Small intestine (tissue), 7 donors: ENCODE measurements at regions not wholly inside any gene's neighbourhood (a gene's known extent, or its start where the extent isn't known, plus 50 kb on each side); places are given as distances from the start of the nearest gene placed in this dataset.

ENCODE experiments used
- DNase-seq, 2 donors: peaks; one replicate each; pipeline versions ENCODE4 v3.0.0 to v3.0.0-alpha.2; 2013
- FAIRE-seq: peaks from 2 replicates; lab custom pipeline; 2012; peaks lifted over from hg19 to GRCh38; lab: Jason Lieb, UNC
- H3K27ac ChIP-seq, 3 donors: one replicate each; pipeline ENCODE4 v1.5.1; 2013; ENCODE audit warnings: low read length in 2 of 3, mild to moderate bottlenecking in 2 of 3, control low read depth in 1 of 3, inconsistent platforms in 1 of 3, low read depth in 1 of 3, moderate library complexity in 1 of 3
- H3K27me3 ChIP-seq, 3 donors: one replicate each; pipeline ENCODE4 v1.6.1; 2013; ENCODE audit warnings: low read length in 3 of 3, inconsistent platforms in 1 of 3; ENCODE audit not compliant: control insufficient read depth in 3 of 3, insufficient read depth in 3 of 3
- H3K36me3 ChIP-seq, 3 donors: one replicate each; pipeline ENCODE4 v1.6.1; 2013; ENCODE audit warnings: low read length in 3 of 3, inconsistent platforms in 1 of 3, low read depth in 1 of 3, mild to moderate bottlenecking in 1 of 3, moderate library complexity in 1 of 3; ENCODE audit not compliant: control insufficient read depth in 3 of 3, insufficient read depth in 2 of 3
- H3K4me1 ChIP-seq, 3 donors: one replicate each; pipeline ENCODE4 v1.6.1; 2013; ENCODE audit warnings: low read length in 2 of 3, inconsistent platforms in 1 of 3, low read depth in 1 of 3, mild to moderate bottlenecking in 1 of 3, moderate library complexity in 1 of 3; ENCODE audit not compliant: control insufficient read depth in 3 of 3, insufficient read depth in 2 of 3
- H3K4me3 ChIP-seq, 3 donors: one replicate each; pipeline ENCODE4 v1.5.1; 2013; ENCODE audit warnings: low read length in 3 of 3, control low read depth in 1 of 3, inconsistent platforms in 1 of 3, low read depth in 1 of 3, mild to moderate bottlenecking in 1 of 3, moderate library complexity in 1 of 3
- H3K9me3 ChIP-seq, 2 donors: one replicate each; pipeline ENCODE4 v1.6.1; 2013; ENCODE audit warnings: low read depth in 1 of 2, low read length in 1 of 2; ENCODE audit not compliant: control insufficient read depth in 2 of 2, insufficient read depth in 1 of 2
- WGBS, 3 donors: extraction: QIAGEN DNeasy Blood & Tissue Kit; methylation state at CpG; one replicate each; pipeline ENCODE4 v1.1.7; 2013; 5-methylcytosine and 5-hydroxymethylcytosine counted together
- donor health status: healthy with polysubstance abuse.
- donor health status: control.
- donor health status: control.
- donor health status: Bipolar disorder and iron deficiency.
- donor health status: healthy.

GRCh38 chr20:60694763-60695162 lies 557.3 kb upstream of the CDH4 start:
- Histone ChIP-seq H3K36me3 (no peaks in the 10 kb centered on the region), H3K4me1 (no peaks in the 10 kb centered on the region), H3K9me3 (no peaks in the 10 kb centered on the region), H3K27me3 (no peaks in the 10 kb centered on the region), H3K4me3 (no peak overlapping the region), H3K27ac (no peak overlapping the region)
- DNase-seq: no peak
- 62 to 91% (median 82%) methylated on average over 1 of the region's 1 CpG for WGBS, 3 donors
- no peak for FAIRE-seq

DNA sequence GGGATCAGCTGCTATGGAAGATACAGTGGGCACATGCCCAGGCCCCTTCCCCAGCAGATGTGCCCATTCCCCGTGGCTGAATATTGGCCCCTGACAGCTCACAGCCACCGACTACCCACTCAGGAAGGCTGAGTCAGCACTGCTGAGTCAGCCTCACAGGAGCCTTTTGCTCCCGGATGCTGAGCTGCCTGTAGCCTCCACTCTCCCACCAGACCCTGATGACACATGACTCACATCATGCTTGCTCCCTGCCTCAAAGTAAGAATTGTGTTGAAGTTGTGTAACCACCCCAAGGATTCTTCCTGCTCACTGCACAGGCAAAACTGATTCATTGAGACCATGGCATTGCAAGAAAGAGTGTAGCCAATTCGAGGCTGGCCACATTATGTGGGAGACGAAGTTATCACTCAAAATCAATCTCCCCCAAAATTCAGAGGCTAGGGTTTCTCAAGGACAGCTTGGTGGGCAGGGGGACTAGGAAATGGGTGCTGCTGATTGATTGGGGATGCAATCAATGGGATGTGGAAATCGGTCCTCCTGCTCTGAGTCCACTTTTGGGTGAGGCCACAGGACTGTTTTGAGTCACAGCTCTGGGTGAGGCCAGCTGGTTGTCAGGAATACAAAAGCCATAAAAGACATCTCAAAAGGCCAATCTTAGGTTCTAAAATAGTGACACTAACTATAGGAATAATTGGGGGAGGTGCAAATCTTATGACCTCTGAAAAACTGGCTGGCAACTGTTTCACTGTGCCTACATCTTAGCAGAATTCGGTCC lies 556.6 kb upstream of the CDH4 start:
- Histone ChIP-seq H3K4me1 (no peaks in the 10 kb centered on the region), H3K27me3 (no peaks in the 10 kb centered on the region), H3K9me3 (no peaks in the 10 kb centered on the region), H3K36me3 (no peaks in the 10 kb centered on the region), H3K4me3 (no peak overlapping the region), H3K27ac (no peak overlapping the region)
- FAIRE-seq: no peak
- 67 to 70% (median 70%) methylated on average over 7 of the region's 7 CpGs for WGBS, 3 donors
- no peak for DNase-seq

GRCh38 chr20:60697252-60697651 lies 554.8 kb upstream of the CDH4 start:
- Histone ChIP-seq H3K27ac (no peak overlapping the region), H3K4me1 (no peaks in the 10 kb centered on the region), H3K9me3 (no peaks in the 10 kb centered on the region), H3K27me3 (no peaks in the 10 kb centered on the region), H3K4me3 (no peak overlapping the region), H3K36me3 (no peaks in the 10 kb centered on the region)
- FAIRE-seq: no peak
- DNase-seq: no peak
- WGBS, 3 donors: 81 to 84% (median 83%) methylated on average over 2 of the region's 2 CpGs

DNA sequence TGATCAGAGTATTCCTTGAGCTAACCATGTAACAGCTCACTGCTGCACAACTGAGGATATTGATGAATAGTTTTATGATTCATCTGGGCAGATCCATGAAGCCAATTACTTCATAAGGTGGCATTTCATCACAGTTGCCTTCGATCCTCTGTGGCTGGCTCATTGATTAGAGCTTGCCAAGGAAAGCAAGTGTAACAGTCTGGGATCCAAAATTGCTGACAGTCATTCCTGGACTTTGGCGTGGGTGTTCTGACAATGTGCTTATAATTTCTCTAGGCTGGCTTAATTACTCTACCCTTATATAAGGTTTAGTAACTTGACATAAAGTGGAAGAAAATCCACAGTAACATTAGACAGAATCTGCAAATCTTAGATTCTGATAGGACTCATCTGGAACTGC lies 551.3 kb upstream of the CDH4 start:
- Histone ChIP-seq H3K36me3 (no peaks in the 10 kb centered on the region), H3K27me3 (no peaks in the 10 kb centered on the region), H3K4me1 (no peaks in the 10 kb centered on the region), H3K4me3 (no peak overlapping the region), H3K9me3 (no peaks in the 10 kb centered on the region), H3K27ac (no peak overlapping the region)
- DNase-seq (no peak), FAIRE-seq (no peak)
- WGBS, 3 donors: 61 to 82% (median 63%) methylated on average over 2 of the region's 2 CpGs

GRCh38 chr20:60704147-60704546 lies 547.9 kb upstream of the CDH4 start:
- Histone ChIP-seq H3K36me3 (no peaks in the 10 kb centered on the region), H3K4me3 (no peak overlapping the region), H3K4me1 (no peaks in the 10 kb centered on the region), H3K27ac (no peak overlapping the region), H3K27me3 (no peaks in the 10 kb centered on the region), H3K9me3 (no peaks in the 10 kb centered on the region)
- 80 to 93% (median 84%) methylated on average over 2 of the region's 2 CpGs for WGBS, 3 donors
- DNase-seq: no peak
- no peak for FAIRE-seq

GRCh38 chr20:60713396-60713795 lies 538.7 kb upstream of the CDH4 start:
- no peaks in the 10 kb centered on the region for H3K36me3 ChIP-seq
- H3K27ac ChIP-seq: no peak overlapping the region
- H3K9me3 ChIP-seq: no peaks in the 10 kb centered on the region
- no peak for DNase-seq
- 70 to 85% (median 74%) methylated on average over 2 of the region's 2 CpGs for WGBS, 3 donors
- no peak for FAIRE-seq
- H3K27me3 ChIP-seq: no peaks in the 10 kb centered on the region
- no peaks in the 10 kb centered on the region for H3K4me1 ChIP-seq
- no peak overlapping the region for H3K4me3 ChIP-seq

DNA sequence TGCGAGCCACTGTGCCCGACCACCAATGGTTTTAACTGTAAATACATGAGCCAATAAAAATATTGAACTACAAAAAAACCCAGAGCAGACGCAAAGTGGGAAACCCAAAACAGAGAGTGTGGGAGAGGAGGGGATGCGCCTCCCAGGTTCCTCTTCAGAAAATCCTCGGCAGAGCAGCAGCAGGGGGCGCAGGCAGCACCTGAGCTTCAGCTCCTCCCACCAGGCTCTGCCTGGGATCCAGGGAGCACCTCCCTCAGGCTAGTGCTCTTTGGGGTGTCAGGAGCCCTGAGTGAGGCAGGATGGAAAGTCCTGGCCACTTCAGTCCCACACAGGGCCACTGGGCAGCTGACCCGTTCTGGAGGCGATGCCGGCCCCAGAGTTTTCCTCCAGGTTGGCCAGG lies 536.9 kb upstream of the CDH4 start:
- no peak overlapping the region for H3K27ac ChIP-seq
- H3K4me3 ChIP-seq: no peak overlapping the region
- 73 to 85% (median 77%) methylated on average over 9 of the region's 9 CpGs for WGBS, 3 donors
- no peaks in the 10 kb centered on the region for H3K27me3 ChIP-seq
- FAIRE-seq: no peak
- DNase-seq: no peak
- H3K4me1 ChIP-seq: no peaks in the 10 kb centered on the region
- H3K36me3 ChIP-seq: no peaks in the 10 kb centered on the region
- H3K9me3 ChIP-seq: no peaks in the 10 kb centered on the region

- no peaks in the 10 kb centered on the region for H3K36me3 ChIP-seq
- whole genome bisulfite sequencing, 3 donors: 41 to 54% (median 50%) methylated on average over 11 of the region's 11 CpGs
- H3K27me3 ChIP-seq: no peaks in the 10 kb centered on the region
- no peaks in the 10 kb centered on the region for H3K9me3 ChIP-seq
- no peak overlapping the region for H3K27ac ChIP-seq
- no peak for DNase-seq
- no peaks in the 10 kb centered on the region for H3K4me1 ChIP-seq
- no peak overlapping the region for H3K4me3 ChIP-seq
- FAIRE-seq: no peak
Measured at GRCh38 chr20:60718743-60719480, 533.1 kb upstream of the CDH4 start.
